ENCODE measurements at regions not wholly inside any gene's neighbourhood (a gene's known extent, or its start where the extent isn't known, plus 50 kb on each side); places are given as distances from the start of the nearest gene placed in this dataset.

GRCh38 chr12:97005174-97005573 is 98.1 kb downstream of the NEDD1 start:
- H3K27me3 Mint-ChIP-seq (ENCODE audit: low read depth), result peaks cover 10% of the 10 kb centered on the region
- DNase-seq, result no peak
- H3K9me3 Mint-ChIP-seq, result no peaks in the 10 kb centered on the region
- no peak for ATAC-seq
- no peaks in the 10 kb centered on the region for H3K4me1 Mint-ChIP-seq (ENCODE audit: low read depth)
- H3K36me3 Mint-ChIP-seq (ENCODE audit: insufficient read depth), result no peaks in the 10 kb centered on the region
- no peak overlapping the region for H3K4me3 Mint-ChIP-seq

DNA sequence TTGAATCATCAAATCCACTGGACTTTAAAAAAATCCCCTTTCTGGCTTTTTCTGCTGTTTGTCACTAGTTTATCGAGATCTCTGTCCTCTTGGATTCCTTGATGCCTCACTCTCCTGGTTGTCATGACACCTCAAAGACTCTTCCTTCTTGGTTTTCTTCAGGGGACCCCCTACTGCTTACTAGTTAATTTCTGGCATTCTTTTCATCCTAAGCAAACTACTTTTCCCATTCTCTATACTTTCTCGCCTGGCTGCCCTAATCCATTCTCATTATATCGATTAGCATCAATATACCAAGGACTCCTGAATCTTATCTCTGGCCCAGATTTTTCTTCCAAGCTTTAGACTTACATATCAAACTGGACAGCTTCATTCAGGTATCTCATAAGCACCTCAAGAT is 98.6 kb downstream of the NEDD1 start:
- DNase-seq (no peak), ATAC-seq (no peak)
- H3K4me3 Mint-ChIP-seq, result no peak overlapping the region
- peaks cover 10% of the 10 kb centered on the region for H3K27me3 Mint-ChIP-seq (ENCODE audit: low read depth)
- H3K4me1 Mint-ChIP-seq (ENCODE audit: low read depth), result no peaks in the 10 kb centered on the region
- H3K36me3 Mint-ChIP-seq (ENCODE audit: insufficient read depth), result no peaks in the 10 kb centered on the region
- H3K9me3 Mint-ChIP-seq, result no peaks in the 10 kb centered on the region

DNA sequence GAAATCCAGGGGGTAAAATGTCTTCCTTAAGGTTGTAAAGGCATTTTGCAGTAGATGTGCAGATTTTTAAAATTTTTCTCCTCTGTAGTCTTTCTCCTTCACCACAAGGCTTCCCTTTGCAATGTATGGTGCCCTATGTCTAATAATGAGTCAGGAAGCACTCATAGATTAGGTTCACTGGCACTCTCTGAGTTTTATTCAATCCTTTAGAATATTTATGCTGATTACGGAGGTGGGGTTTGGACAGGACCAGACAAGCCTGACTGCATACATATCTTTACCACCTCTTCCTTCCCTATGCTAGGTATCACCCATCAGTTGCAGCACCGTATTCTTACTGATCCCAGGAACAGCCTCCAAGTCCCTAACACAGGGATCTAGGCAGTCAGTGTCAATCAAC is 99.5 kb downstream of the NEDD1 start:
- H3K27me3 Mint-ChIP-seq (ENCODE audit: low read depth), result peaks cover 10% of the 10 kb centered on the region
- H3K4me1 Mint-ChIP-seq (ENCODE audit: low read depth), result no peaks in the 10 kb centered on the region
- ATAC-seq (no peak), DNase-seq (no peak)
- H3K9me3 Mint-ChIP-seq, result no peaks in the 10 kb centered on the region
- no peak overlapping the region for H3K4me3 Mint-ChIP-seq
- no peaks in the 10 kb centered on the region for H3K36me3 Mint-ChIP-seq (ENCODE audit: insufficient read depth)

GRCh38 chr12:97016163-97016562 is 109.1 kb downstream of the NEDD1 start:
- Mint-ChIP-seq H3K4me3 (no peak overlapping the region), H3K36me3 (ENCODE audit: insufficient read depth) (no peaks in the 10 kb centered on the region), H3K4me1 (ENCODE audit: low read depth) (no peaks in the 10 kb centered on the region), H3K27me3 (ENCODE audit: low read depth) (peaks cover 14% of the 10 kb centered on the region), H3K9me3 (peaks cover 10% of the 10 kb centered on the region)
- ATAC-seq, result no peak
- no peak for DNase-seq

GRCh38 chr12:97017213-97017612 is 110.2 kb downstream of the NEDD1 start:
- Mint-ChIP-seq H3K36me3 (ENCODE audit: insufficient read depth) (no peaks in the 10 kb centered on the region), H3K27me3 (ENCODE audit: low read depth) (peaks cover 12% of the 10 kb centered on the region), H3K4me1 (ENCODE audit: low read depth) (no peaks in the 10 kb centered on the region), H3K4me3 (no peak overlapping the region), H3K9me3 (peaks cover 10% of the 10 kb centered on the region)
- DNase-seq (no peak), ATAC-seq (no peak)

DNA sequence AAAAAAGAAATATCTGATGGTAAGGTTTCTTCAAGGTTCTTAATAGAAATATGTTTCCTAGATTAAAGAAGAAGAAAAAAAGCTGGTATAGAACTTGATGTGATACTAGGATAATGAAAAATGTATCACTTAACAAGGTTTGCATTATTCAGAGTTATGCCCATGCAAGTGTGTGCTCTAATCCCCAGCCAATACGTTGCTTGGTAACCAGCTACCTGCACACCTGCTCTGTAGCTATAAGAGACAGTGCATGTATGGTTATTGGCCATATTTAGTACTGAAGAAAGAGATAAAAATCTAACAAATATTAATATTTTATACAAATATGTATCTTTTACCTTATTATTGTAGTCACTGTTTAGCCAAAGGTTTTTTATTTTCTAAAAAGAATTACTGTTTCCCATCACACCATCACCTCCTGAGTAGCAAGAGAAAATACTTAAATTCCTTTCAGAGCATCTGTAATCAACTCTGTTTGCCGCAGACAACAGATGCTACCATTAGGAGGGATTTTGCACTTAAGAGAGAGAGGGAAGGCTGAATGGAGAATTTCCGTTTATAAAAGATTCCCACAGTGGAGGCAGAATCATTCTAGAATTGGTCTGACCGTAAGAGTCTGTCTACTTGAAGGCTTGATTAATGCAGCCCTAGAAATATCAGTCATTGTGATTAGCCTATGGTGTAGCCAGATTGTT is 115.6 kb downstream of the NEDD1 start:
- ATAC-seq, result no peak
- Mint-ChIP-seq H3K27me3 (ENCODE audit: low read depth) (peaks cover 2% of the 10 kb centered on the region), H3K36me3 (ENCODE audit: insufficient read depth) (no peaks in the 10 kb centered on the region), H3K9me3 (no peaks in the 10 kb centered on the region), H3K4me1 (ENCODE audit: low read depth) (no peaks in the 10 kb centered on the region), H3K4me3 (no peak overlapping the region)
- no peak for DNase-seq

GRCh38 chr12:97024393-97024792 is 117.3 kb downstream of the NEDD1 start:
- Mint-ChIP-seq H3K4me3 (no peak overlapping the region), H3K36me3 (ENCODE audit: insufficient read depth) (no peaks in the 10 kb centered on the region), H3K9me3 (no peaks in the 10 kb centered on the region), H3K27me3 (ENCODE audit: low read depth) (peaks cover 2% of the 10 kb centered on the region), H3K4me1 (ENCODE audit: low read depth) (no peaks in the 10 kb centered on the region)
- DNase-seq, result no peak
- no peak for ATAC-seq

GRCh38 chr12:97026901-97027300 is 119.8 kb downstream of the NEDD1 start:
- DNase-seq (no peak), ATAC-seq (no peak)
- Mint-ChIP-seq H3K36me3 (ENCODE audit: insufficient read depth) (no peaks in the 10 kb centered on the region), H3K4me1 (ENCODE audit: low read depth) (no peaks in the 10 kb centered on the region), H3K4me3 (no peak overlapping the region), H3K27me3 (ENCODE audit: low read depth) (peaks cover 5% of the 10 kb centered on the region), H3K9me3 (no peaks in the 10 kb centered on the region)

DNA sequence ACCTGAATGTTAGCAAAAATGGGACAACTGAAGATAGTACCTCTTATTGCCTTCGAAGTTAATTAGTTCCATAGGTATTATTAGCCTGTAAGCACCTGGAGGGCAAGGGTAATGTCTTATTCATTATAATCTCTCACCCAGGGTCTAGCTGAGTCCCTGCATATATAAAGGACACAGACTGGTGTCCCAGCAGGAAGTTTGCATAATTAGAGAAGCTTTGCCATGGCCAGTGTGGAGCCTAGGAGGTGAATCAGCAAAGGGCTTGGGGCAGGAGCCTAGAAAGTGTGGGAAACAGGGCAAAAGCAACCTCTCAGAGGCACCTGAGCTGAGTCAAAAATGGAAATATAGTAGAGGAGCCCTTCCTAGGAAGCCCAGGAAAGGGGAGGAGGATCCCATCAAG is 120.4 kb downstream of the NEDD1 start:
- H3K27me3 Mint-ChIP-seq (ENCODE audit: low read depth), result peaks cover 5% of the 10 kb centered on the region

DNA sequence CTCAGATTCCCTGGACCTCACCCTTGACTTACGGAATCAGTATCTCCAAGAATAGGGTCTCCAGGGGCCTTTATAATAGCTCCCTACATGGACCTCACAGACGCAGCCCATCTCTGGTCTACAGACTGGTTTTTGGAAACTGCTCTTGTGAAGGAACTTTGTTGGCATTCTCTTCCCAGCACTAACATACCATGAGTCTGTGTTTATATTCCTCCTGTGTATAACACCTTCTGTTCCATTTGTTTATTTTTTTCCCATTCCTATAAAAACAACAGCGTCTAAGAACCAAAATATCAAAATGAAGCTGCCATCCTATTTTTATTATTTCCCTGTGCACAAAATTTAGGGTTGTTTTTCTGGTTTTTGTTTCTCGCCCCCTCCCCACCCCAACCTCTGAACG is 131.1 kb downstream of the NEDD1 start:
- no peaks in the 10 kb centered on the region for H3K9me3 Mint-ChIP-seq
- ATAC-seq (no peak), DNase-seq (no peak)
- H3K36me3 Mint-ChIP-seq (ENCODE audit: insufficient read depth), result no peaks in the 10 kb centered on the region
- no peaks in the 10 kb centered on the region for H3K4me1 Mint-ChIP-seq (ENCODE audit: low read depth)
- no peak overlapping the region for H3K4me3 Mint-ChIP-seq
- peaks cover 10% of the 10 kb centered on the region for H3K27me3 Mint-ChIP-seq (ENCODE audit: low read depth)

More for the DNA sequence above, 120.4 kb downstream of the NEDD1 start:
- Mint-ChIP-seq H3K36me3 (ENCODE audit: insufficient read depth) (no peaks in the 10 kb centered on the region), H3K4me3 (no peak overlapping the region), H3K4me1 (ENCODE audit: low read depth) (no peaks in the 10 kb centered on the region), H3K9me3 (no peaks in the 10 kb centered on the region)
- ATAC-seq (no peak), DNase-seq (no peak)

GRCh38 chr12:97038834-97039233 is 131.8 kb downstream of the NEDD1 start:
- DNase-seq, result no peak
- no peaks in the 10 kb centered on the region for H3K36me3 Mint-ChIP-seq (ENCODE audit: insufficient read depth)
- H3K4me1 Mint-ChIP-seq (ENCODE audit: low read depth), result no peaks in the 10 kb centered on the region
- H3K27me3 Mint-ChIP-seq (ENCODE audit: low read depth), result peaks cover 10% of the 10 kb centered on the region
- no peak for ATAC-seq
- no peaks in the 10 kb centered on the region for H3K9me3 Mint-ChIP-seq
- no peak overlapping the region for H3K4me3 Mint-ChIP-seq

GRCh38 chr12:97046901-97047300 is 139.8 kb downstream of the NEDD1 start:
- Mint-ChIP-seq H3K36me3 (ENCODE audit: insufficient read depth) (no peaks in the 10 kb centered on the region), H3K4me3 (no peak overlapping the region), H3K4me1 (ENCODE audit: low read depth) (no peaks in the 10 kb centered on the region), H3K9me3 (no peaks in the 10 kb centered on the region), H3K27me3 (ENCODE audit: low read depth) (no peaks in the 10 kb centered on the region)
- DNase-seq, result no peak
- ATAC-seq, result no peak

GRCh38 chr12:97047361-97047760 is 140.3 kb downstream of the NEDD1 start:
- Mint-ChIP-seq H3K27me3 (ENCODE audit: low read depth) (no peaks in the 10 kb centered on the region), H3K4me1 (ENCODE audit: low read depth) (no peaks in the 10 kb centered on the region), H3K4me3 (no peak overlapping the region), H3K36me3 (ENCODE audit: insufficient read depth) (no peaks in the 10 kb centered on the region), H3K9me3 (no peaks in the 10 kb centered on the region)
- DNase-seq (no peak), ATAC-seq (no peak)

DNA sequence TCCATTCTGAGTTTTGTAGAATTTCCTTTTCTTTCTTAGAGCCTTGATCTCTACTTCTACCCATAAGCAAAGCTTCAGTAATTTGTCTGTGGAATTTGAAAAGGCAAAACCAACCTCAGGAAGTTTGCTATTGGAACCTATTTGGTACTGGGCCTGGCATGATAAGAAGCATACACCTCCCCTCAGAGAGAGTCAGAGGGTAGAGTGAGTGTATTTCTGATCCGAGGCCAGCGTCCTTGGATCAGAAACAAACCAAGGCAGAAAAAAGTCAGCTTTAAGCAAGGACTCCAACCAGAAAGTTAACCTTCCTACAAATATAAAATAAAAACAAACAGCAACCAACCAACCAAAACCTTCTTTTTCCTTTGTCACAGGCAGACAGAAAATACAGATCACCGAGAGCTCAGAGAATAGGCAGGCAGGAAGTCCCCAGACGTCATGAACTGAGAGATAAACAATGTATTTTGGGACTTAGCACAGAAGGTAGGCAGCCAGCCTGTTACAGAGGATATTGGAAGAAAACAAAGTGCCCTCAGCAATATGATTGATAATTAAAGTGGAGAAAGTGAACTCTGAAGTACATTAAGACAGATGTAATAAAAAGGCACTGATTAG is 141.5 kb downstream of the NEDD1 start:
- H3K4me1 Mint-ChIP-seq (ENCODE audit: low read depth), result no peaks in the 10 kb centered on the region
- no peaks in the 10 kb centered on the region for H3K36me3 Mint-ChIP-seq (ENCODE audit: insufficient read depth)
- DNase-seq, result no peak
- no peaks in the 10 kb centered on the region for H3K27me3 Mint-ChIP-seq (ENCODE audit: low read depth)
- H3K4me3 Mint-ChIP-seq, result no peak overlapping the region
- no peaks in the 10 kb centered on the region for H3K9me3 Mint-ChIP-seq
- no peak for ATAC-seq

DNA sequence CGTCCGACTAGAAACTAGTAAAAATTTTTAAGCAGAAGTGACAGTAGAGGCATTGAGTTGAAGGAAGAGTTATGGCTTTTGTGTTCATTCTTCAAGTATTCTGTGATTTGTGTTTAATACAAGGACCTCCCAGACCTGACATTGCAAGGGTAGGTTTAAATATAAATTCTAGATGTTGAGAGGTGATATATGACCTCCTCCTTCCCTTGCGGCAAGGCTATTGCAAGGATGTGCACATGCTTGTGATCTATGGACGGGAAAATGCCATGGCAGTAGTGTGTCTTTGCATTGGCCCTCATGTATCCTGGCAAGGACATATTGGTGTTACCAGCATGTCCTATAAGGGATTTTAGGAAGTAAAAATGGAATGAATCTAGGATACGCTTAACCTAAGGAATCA is 143.5 kb downstream of the NEDD1 start:
- no peaks in the 10 kb centered on the region for H3K4me1 Mint-ChIP-seq (ENCODE audit: low read depth)
- DNase-seq (no peak), ATAC-seq (no peak)
- no peaks in the 10 kb centered on the region for H3K36me3 Mint-ChIP-seq (ENCODE audit: insufficient read depth)
- no peaks in the 10 kb centered on the region for H3K27me3 Mint-ChIP-seq (ENCODE audit: low read depth)
- no peak overlapping the region for H3K4me3 Mint-ChIP-seq
- no peaks in the 10 kb centered on the region for H3K9me3 Mint-ChIP-seq

All from activated T-cell treated with anti-CD3 and anti-CD28 coated beads, Interleukin-2, amount 50 U/mL, for 4 hours (primary cell).